NCI-H2081 treated with DMSO at 0.1 percent for 48 hours (cell line): ENCODE measurements at regions not wholly inside any gene's neighbourhood (a gene's known extent, or its start where the extent isn't known, plus 50 kb on each side); places are given as distances from the start of the nearest gene placed in this dataset.
"Not testable (repeated sequence)": the region's sequence is repeated elsewhere in the genome, so short reads cannot be mapped to it uniquely, and the experiment has no call there.

Experiments used
- DNase-seq: peaks from one replicate; lab custom pipeline; 2025; lab: John Stamatoyannopoulos, UW

DNA sequence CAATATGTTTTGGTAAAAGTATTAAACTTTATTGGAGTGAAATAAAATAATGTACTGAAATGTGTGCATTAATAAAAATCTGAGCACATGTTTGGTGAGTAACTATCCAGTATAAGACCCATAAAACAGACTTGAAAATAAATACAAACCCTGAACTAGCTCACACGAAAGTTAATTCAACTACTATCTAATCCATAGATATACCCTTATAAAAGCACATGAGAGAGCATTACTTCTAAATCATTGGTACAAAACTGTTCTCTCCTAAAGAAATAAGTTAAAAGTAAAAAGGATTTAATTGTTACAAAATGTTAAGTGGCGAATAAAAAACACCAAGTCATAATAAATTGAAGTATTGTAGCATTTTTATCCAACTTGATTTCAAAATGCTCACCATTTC is 295.6 kb downstream of the PTPRC start:
- DNase-seq = no peak

DNA sequence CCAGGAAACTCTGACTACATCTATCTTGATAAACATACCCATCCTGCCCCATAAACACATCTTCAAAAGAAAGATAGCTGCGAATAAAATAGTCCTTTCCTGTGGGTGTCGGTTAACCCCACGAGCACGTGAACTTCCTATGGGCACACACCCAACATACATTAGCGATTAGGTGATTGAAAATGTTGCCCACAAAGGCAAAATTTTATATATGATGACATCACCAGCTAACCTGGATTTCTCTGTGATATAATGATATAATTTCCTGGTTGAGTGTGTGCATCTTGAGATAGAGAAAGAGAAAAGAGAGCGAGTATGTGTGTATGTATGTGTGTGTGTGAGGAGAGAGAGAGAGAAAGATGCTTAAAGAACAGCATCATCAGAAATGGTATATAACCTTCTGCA is 296.1 kb downstream of the PTPRC start:
- peak; percentile 77 for DNase-seq

DNA sequence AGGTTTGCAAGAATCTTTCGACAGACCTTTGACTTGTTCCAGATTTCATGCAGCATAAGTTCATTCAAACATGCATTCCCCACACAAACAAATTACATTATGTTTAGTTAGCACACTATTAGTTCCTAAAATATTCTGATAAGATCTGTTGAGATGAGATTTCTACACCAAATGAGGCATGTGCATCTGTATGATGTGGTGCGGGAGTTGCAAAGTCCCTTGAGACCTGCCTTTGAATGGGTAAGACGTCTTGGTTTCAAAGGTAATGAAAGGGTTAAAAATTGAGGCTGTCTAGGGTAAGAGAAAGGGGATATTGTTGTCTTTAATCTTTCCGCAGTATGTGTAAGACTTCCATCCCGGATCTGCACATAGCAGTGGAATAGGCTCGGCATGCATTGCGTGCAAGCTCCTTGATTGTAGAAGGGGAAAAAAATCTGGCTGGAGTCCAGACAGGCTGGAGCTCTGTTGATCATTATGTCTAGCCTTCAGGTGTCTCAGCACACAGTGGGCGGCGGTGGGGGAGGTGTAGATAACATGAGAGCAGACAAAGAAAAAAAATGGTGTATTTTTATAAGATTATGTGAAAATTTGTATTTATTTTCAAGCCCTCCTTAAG is 296.6 kb downstream of the PTPRC start:
- DNase-seq = peak; percentile 97

DNA sequence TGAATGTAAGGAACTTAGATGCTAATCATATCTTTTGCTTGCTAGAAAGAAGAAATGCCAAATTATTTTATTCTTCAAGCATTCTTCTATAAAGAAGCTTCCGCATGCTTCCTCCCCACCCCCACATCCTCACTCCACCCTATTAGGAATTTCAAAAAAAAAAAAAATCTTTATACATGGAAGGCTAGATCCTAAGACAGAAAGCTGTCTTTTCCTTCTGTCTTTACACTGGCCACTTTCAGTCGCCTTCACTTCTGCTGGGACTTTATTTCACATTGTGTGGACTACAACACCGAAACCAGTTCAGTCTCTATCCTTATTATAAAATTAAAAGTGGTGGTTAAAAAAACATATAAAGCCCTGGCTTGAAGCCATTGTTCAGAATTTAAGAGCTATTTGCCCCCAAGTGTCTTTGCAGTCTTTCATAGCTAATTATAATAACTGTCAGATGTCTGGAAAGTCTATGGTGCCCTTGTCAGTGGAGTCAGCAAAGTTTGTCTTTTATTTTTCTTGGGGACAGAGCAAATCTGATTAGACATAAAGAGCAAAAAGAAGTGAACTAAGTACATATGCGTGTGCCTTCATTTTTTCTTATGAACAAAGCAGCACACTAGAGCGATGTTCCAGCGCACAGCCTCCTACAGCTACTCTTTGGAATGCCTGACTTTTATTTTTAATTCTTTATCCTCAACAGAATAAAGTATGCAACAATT is 297.7 kb downstream of the PTPRC start:
- DNase-seq = no peak

DNA sequence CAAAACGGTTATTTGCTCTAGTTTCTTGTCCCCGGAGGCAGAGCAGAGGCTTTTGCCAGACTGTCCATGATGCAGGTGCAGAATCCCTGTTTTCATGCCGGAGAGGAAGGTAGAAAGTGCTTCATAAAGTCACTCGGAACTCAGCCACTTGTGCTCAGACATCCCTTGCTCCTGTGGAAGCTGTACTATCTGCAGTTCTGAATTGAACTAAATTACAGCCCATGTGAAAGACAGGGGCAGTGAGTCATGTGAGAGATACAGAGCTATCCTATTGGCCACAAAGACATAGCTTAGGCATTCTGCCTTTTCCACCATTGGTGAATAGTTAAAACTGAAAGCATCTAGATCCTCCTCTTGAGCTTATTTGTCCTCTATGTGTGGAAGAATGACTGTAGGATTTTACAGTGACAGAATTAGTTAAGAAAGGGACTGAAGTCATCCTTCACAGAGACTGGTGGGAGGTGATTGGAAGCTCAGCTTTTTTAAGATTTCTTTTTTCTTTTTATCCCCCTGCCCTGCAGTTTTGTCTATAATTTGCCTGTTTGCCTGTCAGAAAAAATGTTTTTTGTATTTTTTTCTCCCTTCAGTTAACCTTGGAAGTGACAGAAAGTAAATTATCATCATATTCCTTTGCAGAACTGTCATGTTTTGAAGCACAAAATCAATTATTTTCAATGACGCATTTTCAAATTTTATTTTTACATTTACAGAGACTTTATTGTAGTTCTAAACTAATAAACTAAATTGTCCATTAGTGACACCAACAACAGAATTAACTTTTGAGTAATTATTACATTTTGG is 298.6 kb downstream of the PTPRC start:
- peak; percentile 96 for DNase-seq

DNA sequence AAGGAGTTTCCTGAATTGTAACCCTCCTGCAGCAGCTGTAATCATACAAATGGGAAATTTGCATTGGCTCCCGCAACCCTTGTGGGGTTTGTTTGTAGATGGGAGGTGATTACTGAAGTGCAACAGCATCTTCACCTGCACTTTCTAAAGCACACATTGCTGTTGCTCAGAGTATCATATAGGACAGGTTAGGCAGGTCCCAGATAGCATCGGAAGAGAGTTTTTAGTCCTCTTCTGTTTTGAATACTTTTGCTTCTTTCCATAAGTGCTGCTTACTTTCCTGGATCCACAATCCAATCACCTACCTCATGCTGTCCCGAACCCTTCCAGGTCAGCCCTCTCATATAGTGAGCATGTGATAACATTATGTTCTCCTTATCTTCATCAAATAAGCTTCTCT is 300.4 kb downstream of the PTPRC start:
- DNase-seq = no peak

DNA sequence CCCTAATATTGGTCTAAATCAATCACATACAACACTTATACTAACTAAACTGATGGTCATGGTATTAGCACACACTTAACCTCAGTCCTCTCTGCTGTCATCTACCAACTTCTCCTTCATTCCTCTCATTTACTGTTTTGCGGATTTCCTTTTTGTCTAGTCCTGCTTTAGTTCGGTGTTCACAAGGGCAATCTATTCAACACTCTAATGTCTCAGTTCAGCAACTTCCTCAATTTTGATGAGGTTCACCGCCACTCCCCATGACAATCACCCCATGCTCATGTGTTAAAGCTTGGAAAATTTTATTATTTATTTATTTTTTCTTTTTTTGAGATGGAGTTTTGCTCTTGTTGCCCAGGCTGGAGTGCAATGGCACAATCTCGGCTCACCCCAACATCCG is 301.1 kb downstream of the PTPRC start:
- no peak for DNase-seq

DNA sequence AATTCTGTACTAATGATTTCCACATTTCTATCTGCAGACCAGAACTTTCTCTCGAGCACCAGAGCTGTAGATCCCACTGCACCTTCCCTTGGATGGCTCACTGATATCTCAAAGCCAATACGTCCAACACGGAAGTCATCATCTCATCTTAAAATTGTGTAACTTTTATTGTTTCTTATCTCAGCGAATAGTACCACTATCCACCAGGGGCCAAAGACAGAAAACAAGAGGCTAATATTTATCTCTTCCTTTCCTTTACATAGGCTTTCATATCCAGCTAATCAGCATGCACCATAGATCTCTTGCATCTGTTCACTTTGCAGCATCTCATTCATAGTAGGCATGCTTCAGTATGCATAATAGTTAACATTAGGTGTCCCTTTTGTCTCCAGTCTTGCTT is 303.6 kb downstream of the PTPRC start:
- DNase-seq = no peak

DNA sequence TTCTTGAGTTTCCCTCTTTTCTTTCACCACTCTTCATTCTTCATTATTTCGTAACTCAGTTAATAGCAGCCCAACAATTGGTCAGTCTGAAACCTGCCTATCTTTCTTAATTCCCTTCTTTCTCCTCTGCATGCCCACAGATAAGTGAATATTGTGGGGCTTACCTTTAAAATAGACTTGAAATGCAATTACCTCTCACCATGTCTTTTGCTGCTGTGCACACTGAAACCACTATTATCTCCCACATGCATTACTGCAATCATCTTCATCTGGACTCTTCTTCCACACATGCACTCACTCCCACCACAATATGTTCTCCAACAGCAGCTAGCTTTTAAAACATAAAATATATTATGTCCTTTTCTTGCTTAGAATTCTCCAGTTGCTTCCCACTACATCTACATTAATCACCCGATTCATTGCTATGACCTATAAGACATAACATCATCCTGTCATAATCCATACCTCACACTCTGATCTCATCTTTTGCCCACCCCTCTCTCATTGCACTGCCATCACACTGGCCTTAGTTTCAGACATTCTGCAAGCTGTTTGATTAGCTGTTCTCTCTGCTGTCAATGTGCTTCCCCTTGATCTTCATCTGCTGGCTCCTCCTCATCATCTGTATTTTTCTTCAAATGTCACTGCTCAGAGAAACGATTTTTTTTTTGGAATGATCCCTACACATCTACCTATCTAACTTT is 304.8 kb downstream of the PTPRC start:
- no peak for DNase-seq

DNA sequence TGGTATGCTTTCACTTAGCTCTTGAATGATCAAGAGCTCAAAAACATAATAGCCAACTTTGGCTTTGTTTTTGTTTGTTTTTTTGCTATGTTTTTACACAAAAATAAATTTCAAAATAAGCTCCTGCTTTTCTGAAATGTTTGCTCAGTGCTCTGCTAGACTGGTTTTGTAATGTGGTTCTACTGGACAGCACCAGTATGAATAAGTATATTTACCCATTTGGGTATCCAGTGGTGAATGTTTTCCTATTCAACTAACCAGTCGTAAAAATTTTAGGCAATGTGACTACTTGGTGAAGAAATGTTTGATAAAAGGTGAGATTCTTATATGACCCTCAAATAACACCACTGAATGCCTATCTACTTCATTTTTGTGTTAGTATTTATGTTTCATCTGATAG is 308.6 kb downstream of the PTPRC start:
- DNase-seq = no peak

DNA sequence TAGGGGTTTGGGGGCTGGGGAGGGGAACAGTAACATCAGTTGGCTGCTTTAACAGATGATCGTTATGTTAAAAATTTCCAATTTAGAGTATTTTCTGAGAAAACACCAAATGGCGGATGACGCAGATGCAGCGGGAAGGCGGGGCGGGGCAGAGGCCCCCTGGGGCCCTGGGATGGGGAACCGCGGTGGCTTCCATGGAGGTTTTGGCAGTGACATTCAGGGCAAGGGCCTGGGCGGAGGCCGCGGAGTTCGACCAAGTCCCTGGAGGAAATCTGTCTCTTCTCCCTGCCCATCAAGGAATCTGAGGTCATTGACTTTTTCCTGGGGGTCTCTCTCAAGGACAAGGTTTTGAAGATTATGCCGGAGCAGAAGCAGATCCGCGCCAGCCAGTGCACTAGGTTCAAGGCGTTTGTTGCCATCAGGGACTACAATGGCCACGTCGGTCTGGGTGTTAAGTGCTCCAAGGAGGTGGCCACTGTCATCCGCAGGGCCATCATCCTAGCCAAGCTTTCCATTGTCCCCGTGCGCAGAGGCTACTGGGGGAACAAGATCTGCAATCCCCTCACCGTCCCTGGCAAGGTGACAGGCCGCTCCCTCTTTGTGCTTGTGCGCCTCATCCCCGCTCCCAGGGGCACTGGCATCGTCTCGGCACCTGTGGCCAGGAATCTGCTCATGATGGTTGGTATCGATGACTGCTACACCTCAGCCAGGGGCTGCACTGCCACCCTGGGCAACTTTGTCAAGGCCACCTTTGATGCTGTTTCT is 310.2 kb downstream of the PTPRC start:
- DNase-seq = no peak

DNA sequence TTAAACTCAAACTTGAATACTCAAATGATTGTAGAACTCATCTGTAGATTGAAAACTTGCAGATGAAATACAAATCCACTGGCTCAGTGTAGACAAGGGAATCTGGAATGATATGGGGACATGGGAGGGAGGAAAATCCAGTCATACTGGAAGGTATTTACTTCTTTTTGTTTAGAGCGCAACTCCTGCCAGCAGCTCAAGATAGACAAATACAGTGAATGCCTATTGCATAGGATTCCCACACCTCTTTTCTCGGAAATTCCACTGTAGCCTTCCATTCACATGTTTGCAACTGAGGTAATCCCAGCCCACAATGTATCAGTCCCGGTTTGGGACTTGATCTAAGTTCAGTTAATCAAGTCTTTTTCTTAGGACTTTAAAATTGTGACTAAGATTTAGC is 311.2 kb downstream of the PTPRC start:
- no peak for DNase-seq

DNA sequence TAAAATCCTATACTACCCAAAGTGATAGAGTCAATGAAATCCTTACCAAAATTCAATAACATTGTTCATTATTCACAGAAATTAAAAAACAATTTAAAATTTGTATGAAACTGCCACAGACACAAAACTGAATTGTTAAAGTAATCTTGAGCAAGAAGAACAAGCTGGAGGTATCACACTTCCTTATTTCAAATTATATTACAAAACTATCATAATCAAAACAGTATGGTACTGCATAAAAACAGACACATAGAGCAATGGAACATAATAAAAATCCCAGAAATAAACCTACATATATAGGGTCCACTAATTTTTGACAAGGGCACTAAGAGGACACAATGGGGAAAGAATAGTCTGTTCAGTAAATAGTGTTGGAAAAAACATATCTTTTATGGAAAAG is 316.2 kb downstream of the PTPRC start:
- DNase-seq = no peak

DNA sequence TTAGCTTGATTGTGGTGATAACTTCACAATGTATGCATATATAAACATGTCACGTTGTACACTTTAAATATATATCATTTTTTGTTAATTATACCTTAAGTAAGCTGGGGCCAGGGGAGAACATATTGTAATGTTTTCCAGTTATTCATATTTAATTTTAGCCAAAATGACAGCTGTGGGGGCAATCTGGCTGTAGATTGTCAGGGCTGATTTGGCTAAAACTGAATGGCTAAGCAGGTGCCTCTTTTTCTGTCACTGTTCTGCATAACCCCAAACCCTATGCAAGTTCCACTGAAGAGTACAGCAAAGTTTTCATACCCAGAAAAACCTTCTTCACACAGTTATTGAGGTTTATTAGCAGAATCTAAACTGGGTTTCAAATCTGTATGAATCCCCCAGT is 318.2 kb downstream of the PTPRC start:
- DNase-seq = no peak

DNA sequence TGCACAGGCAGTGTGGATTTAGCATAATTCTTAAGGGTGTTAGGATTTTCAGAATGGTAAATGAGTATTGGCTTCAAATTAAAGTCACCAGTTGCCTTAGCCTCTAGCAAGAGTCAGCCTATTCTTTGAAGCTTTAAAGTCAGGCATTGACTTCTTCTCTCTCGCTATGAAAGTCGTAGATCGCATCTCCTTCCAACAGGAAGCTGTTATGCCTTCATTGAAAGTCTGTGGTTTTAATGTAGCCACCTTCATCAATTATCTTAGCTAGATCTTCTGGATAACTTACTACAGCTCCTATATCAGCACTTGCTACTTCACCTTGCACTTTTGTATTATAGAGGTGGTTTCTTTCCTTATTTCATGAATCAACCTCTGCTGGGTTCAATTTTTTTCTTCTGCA is 320.2 kb downstream of the PTPRC start:
- DNase-seq = no peak

DNA sequence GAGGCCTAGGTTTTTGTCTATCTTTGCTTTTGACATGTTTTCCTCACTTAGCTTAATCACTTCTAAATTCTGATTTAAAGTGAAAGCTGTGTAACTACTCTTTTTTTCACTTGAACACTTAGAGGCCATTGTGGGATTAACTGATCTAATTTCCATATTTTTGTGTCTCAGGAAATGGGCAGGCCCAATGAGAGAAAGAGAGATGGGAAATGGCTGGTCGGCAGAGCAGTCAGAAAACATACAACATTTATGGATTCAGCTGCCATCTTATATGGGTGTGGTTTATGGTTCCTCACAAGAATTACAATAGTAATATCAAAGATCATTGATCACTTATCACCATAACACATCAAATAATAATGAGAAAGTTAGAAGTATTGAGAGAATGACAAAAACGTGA is 320.8 kb downstream of the PTPRC start:
- DNase-seq = no peak

DNA sequence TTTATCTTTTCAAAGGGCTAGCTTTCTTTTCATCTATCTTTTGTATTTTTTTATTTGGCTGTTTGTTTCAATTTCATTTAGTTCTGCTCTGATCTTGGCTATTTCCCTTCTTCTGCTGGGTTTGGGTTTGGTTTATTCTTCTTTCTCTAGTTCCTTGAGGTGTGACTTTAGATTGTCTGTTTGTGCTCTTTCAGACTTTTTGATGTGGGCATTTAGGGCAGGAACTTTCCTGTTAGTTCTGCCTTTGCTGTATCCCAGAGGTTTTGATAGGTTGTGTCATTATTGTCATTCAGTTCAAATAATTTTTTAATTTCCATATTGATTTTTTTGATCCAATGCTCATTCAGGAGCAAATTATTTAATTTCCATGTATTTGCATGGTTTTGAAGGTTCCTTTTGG is 325.0 kb downstream of the PTPRC start:
- DNase-seq = not testable (repeated sequence)

DNA sequence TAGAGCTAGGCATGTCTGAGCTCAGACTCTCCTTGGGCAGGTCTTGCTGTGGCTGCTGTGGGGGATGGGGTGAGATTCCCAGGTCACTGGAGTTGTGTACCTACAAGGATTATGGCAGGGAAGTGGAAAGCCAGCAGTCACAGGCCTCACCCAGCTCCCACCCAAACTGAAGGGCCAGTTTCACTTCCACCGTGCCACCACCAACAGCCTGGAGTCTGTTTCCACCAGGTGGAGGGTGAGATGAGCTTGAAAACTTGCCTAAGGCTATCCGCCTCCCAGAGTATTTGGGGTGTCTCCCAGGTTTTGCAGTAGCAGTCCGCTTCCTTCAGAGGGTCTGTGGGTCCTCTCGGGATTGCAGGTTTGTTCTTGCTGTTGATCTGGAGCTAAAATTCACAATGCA is 327.7 kb downstream of the PTPRC start:
- DNase-seq = no peak

DNA sequence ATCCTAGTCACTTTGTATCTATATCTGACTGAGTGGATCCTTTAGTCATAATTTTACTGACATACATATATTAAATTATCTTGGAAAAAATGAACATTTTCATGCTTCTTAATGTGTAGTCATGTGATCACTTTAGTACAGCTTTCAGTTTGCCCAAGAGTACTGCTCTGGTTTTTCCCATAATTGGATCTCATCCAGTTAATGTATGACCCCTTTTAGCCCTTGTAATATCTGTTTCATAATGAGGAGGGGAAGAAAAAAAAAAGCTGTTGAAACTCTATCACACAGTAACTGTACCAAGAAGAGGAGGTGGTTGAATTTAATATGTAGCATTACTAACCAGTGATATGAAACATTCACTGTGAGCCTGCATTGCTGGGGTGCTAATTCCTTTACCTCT is 328.7 kb downstream of the PTPRC start:
- DNase-seq = no peak

DNA sequence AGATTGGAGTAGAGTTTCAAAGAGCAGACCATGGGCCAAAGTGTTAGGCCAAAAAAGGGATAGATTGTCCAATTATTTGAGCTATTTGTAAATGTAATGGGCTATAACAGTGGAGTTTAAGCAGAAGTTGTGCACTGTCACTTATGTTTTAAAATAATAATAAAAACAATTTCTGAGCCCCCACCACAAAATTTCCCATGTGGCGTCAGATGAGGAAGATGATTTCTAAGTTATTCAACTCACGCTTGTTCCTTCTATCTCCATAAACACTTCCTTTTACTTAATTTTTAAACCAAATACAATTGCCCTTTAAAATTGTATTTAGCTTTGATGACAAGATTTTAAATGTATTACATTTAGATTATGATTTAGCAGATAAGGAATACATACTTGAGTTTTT is 330.0 kb downstream of the PTPRC start:
- DNase-seq = no peak

DNA sequence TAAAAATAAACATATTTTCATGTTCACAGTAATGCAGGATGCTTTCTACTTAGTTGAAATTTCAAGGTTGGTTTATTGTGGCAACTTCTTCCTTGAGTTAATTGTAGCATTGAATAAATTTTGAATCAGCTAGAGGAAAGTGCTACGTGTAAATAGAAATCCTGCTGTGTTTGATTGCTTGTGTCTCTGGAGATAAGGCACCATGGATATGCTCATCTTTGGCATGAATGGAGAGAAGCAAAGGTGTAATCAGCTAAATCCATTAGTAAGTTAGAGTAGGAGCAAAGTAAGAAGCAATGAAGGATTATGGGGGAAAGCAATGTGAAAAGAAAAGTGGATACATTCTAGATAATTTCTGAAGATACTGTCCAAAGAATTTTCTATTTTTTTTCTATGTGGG is 331.1 kb downstream of the PTPRC start:
- DNase-seq = no peak

DNA sequence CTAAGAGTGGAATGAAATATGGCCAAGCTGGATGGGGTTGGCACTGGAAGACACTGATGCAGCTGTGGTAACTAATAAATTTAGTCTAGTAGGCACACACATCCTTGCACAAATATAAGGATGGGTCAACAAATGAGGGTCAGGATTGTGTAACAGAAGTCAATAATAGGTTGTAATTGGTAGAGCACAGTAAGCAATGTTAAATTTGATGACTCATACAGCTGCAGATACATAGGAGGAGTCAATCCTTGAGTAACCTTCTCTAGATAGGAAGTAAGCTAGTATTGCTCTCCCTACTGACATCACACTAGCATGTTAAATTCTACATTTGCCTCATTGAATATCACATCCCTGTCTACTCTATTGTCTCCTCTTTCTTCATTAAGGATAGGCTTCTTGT is 332.1 kb downstream of the PTPRC start:
- no peak for DNase-seq
